ENCODE measurements at regions not wholly inside any gene's neighbourhood (a gene's known extent, or its start where the extent isn't known, plus 50 kb on each side); places are given as distances from the start of the nearest gene placed in this dataset.

DNA sequence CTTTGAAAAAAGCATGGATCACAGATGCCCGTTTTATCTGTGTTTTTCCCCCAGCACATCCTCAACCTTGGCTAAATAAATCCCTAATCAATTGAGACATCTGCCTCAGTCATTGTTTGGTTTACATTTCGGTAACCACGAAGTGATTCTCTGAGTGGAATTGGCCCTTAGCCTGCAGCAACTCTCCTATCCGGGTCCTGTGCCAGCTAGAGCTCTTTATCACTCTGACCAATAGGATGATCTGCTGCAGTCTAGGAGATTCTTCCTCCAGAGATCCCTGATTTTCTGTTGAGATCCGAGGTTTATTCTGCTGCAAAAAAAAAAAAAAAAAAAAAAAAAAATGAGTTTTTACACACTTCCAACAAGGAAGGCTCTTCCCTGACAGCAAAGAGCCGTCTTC is 137.3 kb downstream of the KCNA4 start:
- Mint-ChIP-seq H3K27ac (ENCODE audit: unreplicated experiment) (no peak overlapping the region), H3K4me3 (ENCODE audit: unreplicated experiment) (no peak overlapping the region), H3K36me3 (ENCODE audit: low read depth) (no peaks in the 10 kb centered on the region), H3K27me3 (ENCODE audit: low read depth) (no peaks in the 10 kb centered on the region), H3K4me1 (ENCODE audit: low read depth) (no peaks in the 10 kb centered on the region), H3K9me3 (ENCODE audit: low read depth) (peaks cover 8% of the 10 kb centered on the region)
- TF ChIP-seq, protein P1, sequence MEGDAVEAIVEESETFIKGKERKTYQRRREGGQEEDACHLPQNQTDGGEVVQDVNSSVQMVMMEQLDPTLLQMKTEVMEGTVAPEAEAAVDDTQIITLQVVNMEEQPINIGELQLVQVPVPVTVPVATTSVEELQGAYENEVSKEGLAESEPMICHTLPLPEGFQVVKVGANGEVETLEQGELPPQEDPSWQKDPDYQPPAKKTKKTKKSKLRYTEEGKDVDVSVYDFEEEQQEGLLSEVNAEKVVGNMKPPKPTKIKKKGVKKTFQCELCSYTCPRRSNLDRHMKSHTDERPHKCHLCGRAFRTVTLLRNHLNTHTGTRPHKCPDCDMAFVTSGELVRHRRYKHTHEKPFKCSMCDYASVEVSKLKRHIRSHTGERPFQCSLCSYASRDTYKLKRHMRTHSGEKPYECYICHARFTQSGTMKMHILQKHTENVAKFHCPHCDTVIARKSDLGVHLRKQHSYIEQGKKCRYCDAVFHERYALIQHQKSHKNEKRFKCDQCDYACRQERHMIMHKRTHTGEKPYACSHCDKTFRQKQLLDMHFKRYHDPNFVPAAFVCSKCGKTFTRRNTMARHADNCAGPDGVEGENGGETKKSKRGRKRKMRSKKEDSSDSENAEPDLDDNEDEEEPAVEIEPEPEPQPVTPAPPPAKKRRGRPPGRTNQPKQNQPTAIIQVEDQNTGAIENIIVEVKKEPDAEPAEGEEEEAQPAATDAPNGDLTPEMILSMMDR (IDR thresholded peaks at IDR 0.05), result no peak
- DNase-seq (ENCODE audit: low spot score), result no peak

DNA sequence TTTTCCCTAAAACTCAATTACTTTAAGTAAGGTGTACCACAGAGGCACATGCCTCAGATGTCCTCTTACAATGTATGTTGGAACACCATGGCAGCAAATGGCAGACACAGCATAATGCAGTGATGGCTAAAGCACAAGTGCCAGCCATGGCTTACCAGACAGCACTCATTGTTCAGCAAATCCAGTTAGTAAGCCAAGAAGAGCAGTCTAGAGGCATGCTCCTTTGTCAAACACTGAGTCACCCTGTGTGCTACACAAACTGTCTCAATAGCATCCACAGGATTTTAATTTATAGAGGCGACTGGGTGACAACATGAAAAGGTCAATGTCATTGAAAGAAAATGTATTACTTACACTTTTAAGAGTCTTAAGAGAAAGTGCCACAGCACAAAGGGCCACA is 140.6 kb downstream of the KCNA4 start:
- no peaks in the 10 kb centered on the region for H3K36me3 Mint-ChIP-seq (ENCODE audit: low read depth)
- no peaks in the 10 kb centered on the region for H3K27me3 Mint-ChIP-seq (ENCODE audit: low read depth)
- peaks cover 19% of the 10 kb centered on the region for H3K9me3 Mint-ChIP-seq (ENCODE audit: low read depth)
- TF ChIP-seq, protein P1 (IDR thresholded peaks at IDR 0.05), result no peak
- no peaks in the 10 kb centered on the region for H3K4me1 Mint-ChIP-seq (ENCODE audit: low read depth)
- no peak overlapping the region for H3K4me3 Mint-ChIP-seq (ENCODE audit: unreplicated experiment)
- no peak overlapping the region for H3K27ac Mint-ChIP-seq (ENCODE audit: unreplicated experiment)
- DNase-seq (ENCODE audit: low spot score), result no peak

- Mint-ChIP-seq H3K9me3 (ENCODE audit: low read depth) (no peaks in the 10 kb centered on the region), H3K27me3 (ENCODE audit: low read depth) (no peaks in the 10 kb centered on the region), H3K36me3 (ENCODE audit: low read depth) (no peaks in the 10 kb centered on the region), H3K4me3 (ENCODE audit: unreplicated experiment) (no peak overlapping the region), H3K4me1 (ENCODE audit: low read depth) (no peaks in the 10 kb centered on the region), H3K27ac (ENCODE audit: unreplicated experiment) (no peak overlapping the region)
- TF ChIP-seq, protein P1 (IDR thresholded peaks at IDR 0.05), result no peak
- DNase-seq (ENCODE audit: low spot score), result no peak
Measured at GRCh38 chr11:29847219-29847618, 169.6 kb downstream of the KCNA4 start.

DNA sequence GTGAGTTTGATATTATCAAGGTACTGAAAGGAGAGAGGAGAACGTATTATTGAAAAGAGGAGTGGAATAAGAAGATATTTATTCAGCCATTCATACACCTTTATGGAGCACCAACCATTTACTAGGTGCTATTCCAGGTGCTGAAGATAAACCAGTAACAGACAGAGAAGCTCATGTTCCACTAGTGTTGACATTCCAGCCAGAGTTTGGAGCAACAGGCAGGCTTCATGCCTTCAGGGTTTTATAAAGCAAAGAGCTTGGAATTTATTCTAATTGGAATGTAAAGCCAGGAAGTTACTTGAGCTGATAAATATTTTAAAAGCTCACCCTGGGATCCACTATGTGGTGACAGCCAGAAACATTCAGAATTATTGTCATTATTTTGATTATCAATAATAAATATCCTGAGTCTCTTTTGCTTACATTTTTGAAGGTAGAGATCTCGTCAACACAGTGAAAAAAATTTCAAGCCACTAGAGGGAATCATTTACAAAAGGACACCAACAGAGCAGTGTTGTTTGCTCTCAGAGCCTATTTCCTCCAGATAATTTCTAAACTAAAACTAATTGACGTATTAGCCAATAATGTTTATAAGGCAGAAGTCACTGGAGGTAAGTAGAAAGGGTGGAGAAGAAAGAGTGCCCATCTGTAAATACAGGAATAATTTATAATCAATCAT is 172.0 kb downstream of the KCNA4 start:
- no peak for DNase-seq (ENCODE audit: low spot score)
- TF ChIP-seq, protein P1 (IDR thresholded peaks at IDR 0.05), result no peak
- Mint-ChIP-seq H3K27ac (ENCODE audit: unreplicated experiment) (no peak overlapping the region), H3K27me3 (ENCODE audit: low read depth) (no peaks in the 10 kb centered on the region), H3K4me1 (ENCODE audit: low read depth) (no peaks in the 10 kb centered on the region), H3K9me3 (ENCODE audit: low read depth) (no peaks in the 10 kb centered on the region), H3K36me3 (ENCODE audit: low read depth) (no peaks in the 10 kb centered on the region), H3K4me3 (ENCODE audit: unreplicated experiment) (no peak overlapping the region)

DNA sequence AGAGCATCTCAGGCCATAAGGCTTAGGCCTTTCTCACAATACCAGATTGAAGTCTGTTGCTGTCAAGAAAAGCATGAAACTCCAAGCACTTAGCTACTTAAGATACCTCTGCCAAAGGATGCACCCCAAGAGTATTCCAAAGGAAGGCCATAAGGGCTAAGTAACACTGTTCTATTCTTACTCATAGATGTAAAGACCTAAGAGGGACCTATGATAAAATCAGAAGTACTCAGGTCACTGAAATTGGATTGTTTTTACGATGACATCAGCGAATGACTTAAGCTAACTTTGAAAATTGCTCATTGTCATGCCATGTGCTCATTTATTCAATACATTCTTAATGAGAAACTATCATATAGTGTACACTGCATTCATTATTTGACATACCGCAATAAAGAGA is 172.8 kb downstream of the KCNA4 start:
- TF ChIP-seq, protein P1 (IDR thresholded peaks at IDR 0.05), result no peak
- H3K9me3 Mint-ChIP-seq (ENCODE audit: low read depth), result no peaks in the 10 kb centered on the region

More for the DNA sequence above, 172.8 kb downstream of the KCNA4 start:
- Mint-ChIP-seq H3K4me1 (ENCODE audit: low read depth) (no peaks in the 10 kb centered on the region), H3K27ac (ENCODE audit: unreplicated experiment) (no peak overlapping the region), H3K36me3 (ENCODE audit: low read depth) (no peaks in the 10 kb centered on the region), H3K27me3 (ENCODE audit: low read depth) (no peaks in the 10 kb centered on the region), H3K4me3 (ENCODE audit: unreplicated experiment) (no peak overlapping the region)
- DNase-seq (ENCODE audit: low spot score), result no peak

Measured in chondrocyte (in vitro differentiated cells).